Stomach (tissue), 4 donors: ENCODE measurements at regions not wholly inside any gene's neighbourhood (a gene's known extent, or its start where the extent isn't known, plus 50 kb on each side); places are given as distances from the start of the nearest gene placed in this dataset.

Experiments used
- POLR2A ChIP-seq, 4 donors: fragments of 450-650 bp; IDR thresholded peaks; one replicate each; pipeline ENCODE4 v1.6.1; 2016; ENCODE audit warnings: antibody characterized with exemption in 4 of 4, control low read depth in 2 of 4, mild to moderate bottlenecking in 1 of 4, moderate library complexity in 1 of 4
- POLR2AphosphoS5 ChIP-seq, 3 donors: sonication (generic); formaldehyde crosslinking; IDR thresholded peaks; one replicate each; pipeline ENCODE4 v1.6.1; 2016; ENCODE audit warnings: antibody characterized with exemption in 3 of 3
- TF ChIP-seq, protein P1 (sequence below), 7 experiments: fragments of 450-650 bp in 4 of 7; fragments of 200-600 bp in 3 of 7; sonication (generic) in 3 of 7; IDR thresholded peaks; one replicate each; pipeline ENCODE4 v1.5.1; 2016 to 2019; ENCODE audit warnings: antibody characterized with exemption in 7 of 7, control low read depth in 2 of 7, mild to moderate bottlenecking in 1 of 7

DNA sequence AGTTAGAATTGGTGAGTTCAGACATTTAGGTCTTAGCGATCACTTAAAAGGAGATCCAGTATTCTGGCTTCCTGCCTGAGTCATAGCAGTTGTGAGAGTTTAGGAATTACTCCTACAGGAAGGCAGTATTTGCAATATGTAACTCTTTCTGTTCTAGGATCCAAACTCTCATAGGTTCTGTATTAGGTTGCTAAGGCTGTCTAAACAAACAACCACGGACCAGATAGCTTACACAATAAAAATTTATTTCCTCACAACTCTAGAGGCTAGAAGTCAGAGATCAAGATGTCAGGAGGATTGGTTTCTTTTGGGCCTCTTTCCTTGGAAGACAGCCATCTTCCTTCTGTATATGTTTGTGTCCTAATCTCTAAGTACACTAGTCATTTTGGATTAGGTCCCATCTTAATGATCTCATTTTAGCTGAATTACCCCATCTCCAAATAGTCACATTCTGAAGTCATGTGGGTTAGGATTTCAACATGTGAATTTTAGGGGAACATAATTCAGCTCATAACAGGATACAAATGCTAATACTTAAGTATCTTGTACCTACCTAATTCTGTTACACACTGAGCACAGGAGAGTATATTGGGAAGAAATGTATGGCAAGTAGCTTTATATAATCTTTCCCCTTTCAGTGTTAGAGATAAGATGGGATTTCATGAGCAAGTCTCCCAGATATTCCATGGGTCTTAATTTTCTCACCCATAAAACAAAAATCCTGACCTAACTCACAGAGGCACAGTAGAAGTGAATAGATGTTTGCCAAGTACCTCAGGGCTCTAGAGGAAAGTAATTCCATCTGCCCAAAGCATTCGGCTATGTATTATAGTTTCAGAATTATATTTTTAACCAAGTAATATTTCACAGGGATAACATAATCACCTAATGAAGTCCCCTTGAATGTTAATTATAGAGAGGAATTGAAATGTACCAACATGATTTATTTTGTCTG lies 144.4 kb downstream of the PTBP2 start:
- TF ChIP-seq, protein P1, sequence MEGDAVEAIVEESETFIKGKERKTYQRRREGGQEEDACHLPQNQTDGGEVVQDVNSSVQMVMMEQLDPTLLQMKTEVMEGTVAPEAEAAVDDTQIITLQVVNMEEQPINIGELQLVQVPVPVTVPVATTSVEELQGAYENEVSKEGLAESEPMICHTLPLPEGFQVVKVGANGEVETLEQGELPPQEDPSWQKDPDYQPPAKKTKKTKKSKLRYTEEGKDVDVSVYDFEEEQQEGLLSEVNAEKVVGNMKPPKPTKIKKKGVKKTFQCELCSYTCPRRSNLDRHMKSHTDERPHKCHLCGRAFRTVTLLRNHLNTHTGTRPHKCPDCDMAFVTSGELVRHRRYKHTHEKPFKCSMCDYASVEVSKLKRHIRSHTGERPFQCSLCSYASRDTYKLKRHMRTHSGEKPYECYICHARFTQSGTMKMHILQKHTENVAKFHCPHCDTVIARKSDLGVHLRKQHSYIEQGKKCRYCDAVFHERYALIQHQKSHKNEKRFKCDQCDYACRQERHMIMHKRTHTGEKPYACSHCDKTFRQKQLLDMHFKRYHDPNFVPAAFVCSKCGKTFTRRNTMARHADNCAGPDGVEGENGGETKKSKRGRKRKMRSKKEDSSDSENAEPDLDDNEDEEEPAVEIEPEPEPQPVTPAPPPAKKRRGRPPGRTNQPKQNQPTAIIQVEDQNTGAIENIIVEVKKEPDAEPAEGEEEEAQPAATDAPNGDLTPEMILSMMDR (IDR thresholded peaks at IDR 0.05) = no peak
- TF ChIP-seq POLR2AphosphoS5 (IDR thresholded peaks at IDR 0.05) = peak; percentile 39 to 51 (median 41)
- TF ChIP-seq POLR2A (IDR thresholded peaks at IDR 0.05) = no peak
